SK-N-SH (cell line): ENCODE measurements at regions not wholly inside any gene's neighbourhood (a gene's known extent, or its start where the extent isn't known, plus 50 kb on each side); places are given as distances from the start of the nearest gene placed in this dataset.

Experiments used
- CTCF ChIA-PET: fragments of 300-600, 350-600 bp; formaldehyde crosslinking; extraction: SDS; loops from one replicate; lab custom pipeline; 2021; lab: Yijun Ruan, JAX
- POLR2A ChIA-PET: fragments of 350-600 bp; sonication (Branson Sonifier 250); formaldehyde crosslinking; extraction: SDS; loops from one replicate; lab custom pipeline; 2020; ENCODE audit warnings: antibody characterized with exemption, inconsistent platforms; lab: Yijun Ruan, JAX
- DNase-seq: peaks from one replicate; pipeline ENCODE4 v3.0.0; 2012
- H2AFZ ChIP-seq: fragments of 200-600 bp; sonication (generic); 2 replicates; pipeline ENCODE4 v1.8.1; 2016; ENCODE audit warnings: antibody characterized with exemption, mild to moderate bottlenecking, low read depth
- H3F3A ChIP-seq: fragments of 200-600 bp; sonication (generic); replicated peaks from 2 replicates; pipeline ENCODE3; 2016; ENCODE audit warnings: antibody characterized with exemption, mild to moderate bottlenecking; ENCODE audit not compliant: insufficient read depth
- H3K27ac ChIP-seq, 2 experiments: fragments of 200-500 bp in 1 of 2; fragments of 200-600 bp in 1 of 2; sonication (Bioruptor generic) in 1 of 2; sonication (generic), shearing (Covaris generic) in 1 of 2; 2 replicates each; pipeline versions ENCODE4 v1.5.1 to v1.6.1; 2014 to 2016; ENCODE audit warnings: low read depth in 2 of 2, inconsistent platforms in 1 of 2, low read length in 1 of 2, mild to moderate bottlenecking in 1 of 2, mixed read lengths in 1 of 2
- H3K27me3 ChIP-seq: fragments of 200-600 bp; sonication (generic), shearing (Covaris generic); 2 replicates; pipeline ENCODE4 v1.6.1; 2016; ENCODE audit warnings: mixed run types; ENCODE audit not compliant: insufficient read depth
- H3K36me3 ChIP-seq, 2 experiments: fragments of 200-500 bp in 1 of 2; fragments of 200-600 bp in 1 of 2; sonication (Bioruptor generic) in 1 of 2; sonication (generic) in 1 of 2; replicated peaks in 1 of 2; 2 replicates each; pipeline versions ENCODE3 to v1.5.1; 2014 to 2016; ENCODE audit warnings: low read length in 1 of 2, mild to moderate bottlenecking in 1 of 2; ENCODE audit not compliant: insufficient read depth in 2 of 2, control insufficient read depth in 1 of 2
- H3K4me1 ChIP-seq, 2 experiments: fragments of 200-500 bp in 1 of 2; fragments of 200-600 bp in 1 of 2; sonication (Bioruptor generic) in 1 of 2; sonication (generic), shearing (Covaris generic) in 1 of 2; 2 replicates each; pipeline versions ENCODE4 v1.5.1 to v1.6.1; 2014 to 2016; ENCODE audit warnings: low read depth in 1 of 2, low read length in 1 of 2, mixed run types in 1 of 2; ENCODE audit not compliant: insufficient read depth in 2 of 2, control insufficient read depth in 1 of 2
- H3K4me2 ChIP-seq: fragments of 200-600 bp; sonication (generic), shearing (Covaris generic); 2 replicates; pipeline ENCODE4 v1.6.1; 2017; ENCODE audit warnings: mixed run types
- H3K4me3 ChIP-seq, 2 experiments: fragments of 200-500 bp in 1 of 2; fragments of 200-600 bp in 1 of 2; sonication (Bioruptor generic) in 1 of 2; sonication (generic), shearing (Covaris generic) in 1 of 2; 2 replicates each; pipeline versions ENCODE4 v1.5.1 to v1.8.1; 2014 to 2016; ENCODE audit warnings: low read depth in 2 of 2, inconsistent platforms in 1 of 2, low read length in 1 of 2, mild to moderate bottlenecking in 1 of 2, mixed read lengths in 1 of 2, moderate library complexity in 1 of 2
- H3K79me2 ChIP-seq: fragments of 200-600 bp; sonication (generic); 2 replicates; pipeline ENCODE4 v1.8.1; 2017; ENCODE audit warnings: mild to moderate bottlenecking; ENCODE audit not compliant: insufficient read depth
- H3K9ac ChIP-seq: fragments of 200-600 bp; sonication (generic); 2 replicates; pipeline ENCODE4 v1.6.1; 2017; ENCODE audit warnings: mixed run types
- H3K9me2 ChIP-seq: fragments of 200-600 bp; sonication (generic); 2 replicates; pipeline ENCODE4 v1.6.1; 2017; ENCODE audit warnings: mixed run types
- H3K9me3 ChIP-seq: fragments of 200-600 bp; sonication (generic); 2 replicates; pipeline ENCODE4 v1.6.1; 2017; ENCODE audit warnings: mixed run types, mild to moderate bottlenecking, moderate library complexity
- H4K20me1 ChIP-seq: fragments of 200-600 bp; sonication (generic); 2 replicates; pipeline ENCODE4 v1.6.1; 2017; ENCODE audit warnings: mild to moderate bottlenecking, mixed run types; ENCODE audit not compliant: insufficient read depth
- ELF1 ChIP-seq: IDR thresholded peaks from 2 replicates; pipeline ENCODE4 v1.4.0; 2012
- EZH2phosphoT487 ChIP-seq: fragments of 200-600 bp; sonication (generic); IDR thresholded peaks from 2 replicates; pipeline ENCODE4 v1.6.1; 2017; ENCODE audit warnings: low read depth, mixed run types, mild to moderate bottlenecking, antibody characterized with exemption, moderate library complexity, borderline replicate concordance
- GABPA ChIP-seq: IDR thresholded peaks from 2 replicates; pipeline ENCODE4 v1.4.0; 2012; ENCODE audit warnings: low read depth, mild to moderate bottlenecking
- POLR2AphosphoS5 ChIP-seq: IDR thresholded peaks from 2 replicates; pipeline ENCODE4 v1.6.1; 2012; ENCODE audit warnings: low read depth, low read length
- RAD21 ChIP-seq: IDR thresholded peaks from 2 replicates; pipeline ENCODE4 v1.6.1; 2012; ENCODE audit warnings: mild to moderate bottlenecking, low read length
- RCOR1 ChIP-seq: fragments of 150-350 bp; IDR thresholded peaks from 2 replicates; pipeline ENCODE4 v1.6.1; 2017; ENCODE audit warnings: antibody characterized with exemption, low read length
- TCF12 ChIP-seq: IDR thresholded peaks from 2 replicates; pipeline ENCODE4 v1.4.0; 2012
- USF2 ChIP-seq: fragments of 150-350 bp; IDR thresholded peaks from 2 replicates; pipeline ENCODE4 v1.6.1; 2017; ENCODE audit warnings: antibody characterized with exemption, low read length, low read depth, borderline replicate concordance
- WGBS: methylation state at CpG from one replicate; pipeline ENCODE4 v1.1.6; 2017; ENCODE audit warnings: low lambda C conversion rate; 5-methylcytosine and 5-hydroxymethylcytosine counted together
- TF ChIP-seq, protein P1 (sequence below): IDR thresholded peaks from 2 replicates; pipeline ENCODE4 v1.4.0; 2012; ENCODE audit warnings: low read depth
- TF ChIP-seq, protein P2 (sequence below): IDR thresholded peaks from 2 replicates; pipeline ENCODE4 v1.6.1; 2012; ENCODE audit warnings: mild to moderate bottlenecking, low read depth, low read length, moderate library complexity
- TF ChIP-seq, protein P3 (sequence below): IDR thresholded peaks from 2 replicates; pipeline ENCODE4 v1.4.0; 2012; ENCODE audit warnings: low read depth, borderline replicate concordance
- TF ChIP-seq, protein P4 (sequence below): IDR thresholded peaks from 2 replicates; pipeline ENCODE4; 2012

- no peaks in the 10 kb centered on the region for H3K79me2 ChIP-seq
- 0 out of 2 replicates have a peak, but pooled peaks cover 4% of the 10 kb centered on the region for H3K9me2 ChIP-seq
- no peaks in the 10 kb centered on the region for H3K9me3 ChIP-seq
- H3K27ac ChIP-seq = no peak overlapping the region
- H3F3A ChIP-seq = no peaks in the 10 kb centered on the region
- TF ChIP-seq, protein P1, sequence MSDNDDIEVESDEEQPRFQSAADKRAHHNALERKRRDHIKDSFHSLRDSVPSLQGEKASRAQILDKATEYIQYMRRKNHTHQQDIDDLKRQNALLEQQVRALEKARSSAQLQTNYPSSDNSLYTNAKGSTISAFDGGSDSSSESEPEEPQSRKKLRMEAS = no peak
- TF ChIP-seq, protein P2, sequence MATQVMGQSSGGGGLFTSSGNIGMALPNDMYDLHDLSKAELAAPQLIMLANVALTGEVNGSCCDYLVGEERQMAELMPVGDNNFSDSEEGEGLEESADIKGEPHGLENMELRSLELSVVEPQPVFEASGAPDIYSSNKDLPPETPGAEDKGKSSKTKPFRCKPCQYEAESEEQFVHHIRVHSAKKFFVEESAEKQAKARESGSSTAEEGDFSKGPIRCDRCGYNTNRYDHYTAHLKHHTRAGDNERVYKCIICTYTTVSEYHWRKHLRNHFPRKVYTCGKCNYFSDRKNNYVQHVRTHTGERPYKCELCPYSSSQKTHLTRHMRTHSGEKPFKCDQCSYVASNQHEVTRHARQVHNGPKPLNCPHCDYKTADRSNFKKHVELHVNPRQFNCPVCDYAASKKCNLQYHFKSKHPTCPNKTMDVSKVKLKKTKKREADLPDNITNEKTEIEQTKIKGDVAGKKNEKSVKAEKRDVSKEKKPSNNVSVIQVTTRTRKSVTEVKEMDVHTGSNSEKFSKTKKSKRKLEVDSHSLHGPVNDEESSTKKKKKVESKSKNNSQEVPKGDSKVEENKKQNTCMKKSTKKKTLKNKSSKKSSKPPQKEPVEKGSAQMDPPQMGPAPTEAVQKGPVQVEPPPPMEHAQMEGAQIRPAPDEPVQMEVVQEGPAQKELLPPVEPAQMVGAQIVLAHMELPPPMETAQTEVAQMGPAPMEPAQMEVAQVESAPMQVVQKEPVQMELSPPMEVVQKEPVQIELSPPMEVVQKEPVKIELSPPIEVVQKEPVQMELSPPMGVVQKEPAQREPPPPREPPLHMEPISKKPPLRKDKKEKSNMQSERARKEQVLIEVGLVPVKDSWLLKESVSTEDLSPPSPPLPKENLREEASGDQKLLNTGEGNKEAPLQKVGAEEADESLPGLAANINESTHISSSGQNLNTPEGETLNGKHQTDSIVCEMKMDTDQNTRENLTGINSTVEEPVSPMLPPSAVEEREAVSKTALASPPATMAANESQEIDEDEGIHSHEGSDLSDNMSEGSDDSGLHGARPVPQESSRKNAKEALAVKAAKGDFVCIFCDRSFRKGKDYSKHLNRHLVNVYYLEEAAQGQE = no peak
- TF ChIP-seq ELF1 = no peak
- no peak for TF ChIP-seq RCOR1
- TF ChIP-seq USF2 = no peak
- no peak for TF ChIP-seq POLR2AphosphoS5
- TF ChIP-seq GABPA = no peak
- 36% methylated on average over 2 of the region's 2 CpGs for WGBS
- no peak for DNase-seq
- no peaks in the 10 kb centered on the region for H4K20me1 ChIP-seq
- no peak overlapping the region for H3K4me2 ChIP-seq
- no peak overlapping the region for H3K9ac ChIP-seq
- no peaks in the 10 kb centered on the region for H3K27me3 ChIP-seq
- no peak overlapping the region for H3K4me3 ChIP-seq
- POLR2A ChIA-PET = no interaction called here
- no peaks in the 10 kb centered on the region for H3K36me3 ChIP-seq
- CTCF ChIA-PET = no interaction called here
- H2AFZ ChIP-seq = no peak overlapping the region
- H3K4me1 ChIP-seq = no peaks in the 10 kb centered on the region
These were observed 1015.3 kb upstream of the NOVA1 start for GRCh38 chr14:27613102-27613501.

- Histone ChIP-seq H3K27me3 (no peaks in the 10 kb centered on the region), H2AFZ (no peak overlapping the region), H3K36me3 (peaks cover 0 to 7% of the 10 kb centered on the region in 2 experiments), H4K20me1 (no peaks in the 10 kb centered on the region), H3F3A (no peaks in the 10 kb centered on the region), H3K27ac (no peak overlapping the region), H3K9ac (no peak overlapping the region)
- no peak for TF ChIP-seq EZH2phosphoT487
- TF ChIP-seq, protein P3, sequence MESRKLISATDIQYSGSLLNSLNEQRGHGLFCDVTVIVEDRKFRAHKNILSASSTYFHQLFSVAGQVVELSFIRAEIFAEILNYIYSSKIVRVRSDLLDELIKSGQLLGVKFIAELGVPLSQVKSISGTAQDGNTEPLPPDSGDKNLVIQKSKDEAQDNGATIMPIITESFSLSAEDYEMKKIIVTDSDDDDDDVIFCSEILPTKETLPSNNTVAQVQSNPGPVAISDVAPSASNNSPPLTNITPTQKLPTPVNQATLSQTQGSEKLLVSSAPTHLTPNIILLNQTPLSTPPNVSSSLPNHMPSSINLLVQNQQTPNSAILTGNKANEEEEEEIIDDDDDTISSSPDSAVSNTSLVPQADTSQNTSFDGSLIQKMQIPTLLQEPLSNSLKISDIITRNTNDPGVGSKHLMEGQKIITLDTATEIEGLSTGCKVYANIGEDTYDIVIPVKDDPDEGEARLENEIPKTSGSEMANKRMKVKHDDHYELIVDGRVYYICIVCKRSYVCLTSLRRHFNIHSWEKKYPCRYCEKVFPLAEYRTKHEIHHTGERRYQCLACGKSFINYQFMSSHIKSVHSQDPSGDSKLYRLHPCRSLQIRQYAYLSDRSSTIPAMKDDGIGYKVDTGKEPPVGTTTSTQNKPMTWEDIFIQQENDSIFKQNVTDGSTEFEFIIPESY = no peak
- TF ChIP-seq RAD21 = no peak
- TF ChIP-seq TCF12 = no peak
- TF ChIP-seq, protein P4, sequence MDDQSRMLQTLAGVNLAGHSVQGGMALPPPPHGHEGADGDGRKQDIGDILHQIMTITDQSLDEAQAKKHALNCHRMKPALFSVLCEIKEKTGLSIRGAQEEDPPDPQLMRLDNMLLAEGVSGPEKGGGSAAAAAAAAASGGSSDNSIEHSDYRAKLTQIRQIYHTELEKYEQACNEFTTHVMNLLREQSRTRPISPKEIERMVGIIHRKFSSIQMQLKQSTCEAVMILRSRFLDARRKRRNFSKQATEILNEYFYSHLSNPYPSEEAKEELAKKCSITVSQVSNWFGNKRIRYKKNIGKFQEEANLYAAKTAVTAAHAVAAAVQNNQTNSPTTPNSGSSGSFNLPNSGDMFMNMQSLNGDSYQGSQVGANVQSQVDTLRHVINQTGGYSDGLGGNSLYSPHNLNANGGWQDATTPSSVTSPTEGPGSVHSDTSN = no peak
- TF ChIP-seq, all 33 proteins: peak for 0
- 32% methylated on average over 1 of the region's 1 CpG for WGBS
- CTCF ChIA-PET = no interaction called here
- Histone ChIP-seq H3K4me2 (no peak overlapping the region), H3K79me2 (no peaks in the 10 kb centered on the region), H3K9me3 (no peaks in the 10 kb centered on the region; the same call in none of the 2 replicates), H3K4me1 (no peaks in the 10 kb centered on the region), H3K9me2 (0 out of 2 replicates have a peak, but pooled peaks cover 7% of the 10 kb centered on the region), H3K4me3 (no peak overlapping the region)
- no peak for DNase-seq
- POLR2A ChIA-PET = no interaction called here
These were observed 1025.9 kb upstream of the NOVA1 start for GRCh38 chr14:27623782-27624181.
